DMS 273 (cell line): ENCODE measurements at regions not wholly inside any gene's neighbourhood (a gene's known extent, or its start where the extent isn't known, plus 50 kb on each side); places are given as distances from the start of the nearest gene placed in this dataset.
"Not testable (repeated sequence)": the region's sequence is repeated elsewhere in the genome, so short reads cannot be mapped to it uniquely, and the experiment has no call there.

Experiments used
- DNase-seq: peaks from one replicate; lab custom pipeline; 2025; ENCODE audit not compliant: unreplicated experiment; lab: John Stamatoyannopoulos, UW

DNA sequence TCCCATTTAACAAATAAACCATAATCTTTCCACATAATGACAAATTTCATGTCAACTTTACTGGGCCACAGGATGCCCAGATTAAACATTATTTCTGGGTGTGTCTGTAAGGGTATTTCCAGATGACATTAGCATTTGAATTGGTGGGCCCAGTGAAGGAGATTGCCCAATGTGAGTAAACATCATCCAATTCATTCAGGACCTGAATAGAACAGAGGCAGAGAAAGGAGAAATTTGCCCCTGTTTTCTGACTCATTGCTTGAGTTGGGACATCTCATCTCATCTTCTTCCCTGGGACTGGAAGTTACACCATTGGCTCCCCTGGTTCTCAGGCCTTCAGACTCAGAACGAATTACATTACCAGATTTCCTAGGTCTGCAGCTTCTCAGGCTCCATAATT, 142.9 kb downstream of the TPBG start:
- DNase-seq = no peak

- no peak for DNase-seq
Measured at GRCh38 chr6:82507112-82507511, 143.5 kb downstream of the TPBG start.

- DNase-seq = no peak
Measured at GRCh38 chr6:82511546-82511945, 147.9 kb downstream of the TPBG start.

DNA sequence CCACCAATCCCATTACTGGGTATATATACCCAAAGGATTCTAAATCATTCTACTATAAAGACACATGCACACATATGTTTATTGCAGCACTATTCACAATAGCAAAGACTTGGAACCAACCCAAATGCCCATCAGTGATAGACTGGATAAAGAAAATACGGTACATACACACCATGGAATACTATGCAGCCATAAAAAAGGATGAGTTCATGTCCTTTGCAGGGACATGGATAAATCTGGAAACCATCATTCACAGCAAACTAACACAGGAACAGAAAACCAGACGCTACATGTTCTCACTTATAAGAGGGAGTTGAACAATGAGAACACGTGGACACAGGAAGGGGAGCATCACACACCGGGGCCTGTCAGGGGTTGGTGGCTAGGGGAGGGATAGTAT, 154.3 kb downstream of the TPBG start:
- not testable (repeated sequence) for DNase-seq

DNA sequence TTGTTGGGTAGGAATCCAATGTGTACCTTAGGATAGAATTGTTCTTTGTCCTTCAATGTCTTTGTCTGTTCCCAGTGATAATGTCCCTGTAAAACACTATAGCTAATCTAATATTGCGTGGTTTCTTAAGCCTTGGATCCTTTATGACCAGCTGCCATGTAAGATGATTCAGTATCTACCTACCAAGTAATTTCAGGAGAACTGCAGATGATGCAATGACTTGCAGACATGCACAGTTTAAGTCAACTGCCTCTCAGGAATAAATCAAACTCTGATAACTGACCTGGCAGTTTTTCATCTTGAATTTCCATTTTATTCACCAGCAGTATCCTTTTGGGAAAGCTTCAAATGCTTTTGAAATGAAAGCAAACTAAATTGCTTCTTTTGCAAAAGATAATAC, 157.8 kb downstream of the TPBG start:
- DNase-seq = no peak

DNA sequence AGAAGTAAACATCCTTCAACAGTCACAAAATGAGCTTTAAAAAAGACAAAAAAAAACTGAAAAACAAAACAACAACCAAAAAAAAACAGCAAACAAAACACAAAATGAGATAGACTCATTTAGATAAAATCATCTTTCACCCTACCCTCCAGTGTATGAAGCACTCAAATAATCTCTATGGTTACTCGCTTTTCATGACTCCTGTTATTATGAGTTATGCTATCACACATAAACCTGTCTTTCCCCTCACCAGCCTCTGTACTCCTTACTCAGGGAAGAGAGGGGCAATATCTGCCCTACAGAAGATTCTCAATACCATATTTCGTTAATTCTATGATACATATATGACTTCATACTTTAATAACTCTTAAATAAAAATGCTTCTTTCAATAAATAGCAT, 158.2 kb downstream of the TPBG start:
- no peak for DNase-seq

DNA sequence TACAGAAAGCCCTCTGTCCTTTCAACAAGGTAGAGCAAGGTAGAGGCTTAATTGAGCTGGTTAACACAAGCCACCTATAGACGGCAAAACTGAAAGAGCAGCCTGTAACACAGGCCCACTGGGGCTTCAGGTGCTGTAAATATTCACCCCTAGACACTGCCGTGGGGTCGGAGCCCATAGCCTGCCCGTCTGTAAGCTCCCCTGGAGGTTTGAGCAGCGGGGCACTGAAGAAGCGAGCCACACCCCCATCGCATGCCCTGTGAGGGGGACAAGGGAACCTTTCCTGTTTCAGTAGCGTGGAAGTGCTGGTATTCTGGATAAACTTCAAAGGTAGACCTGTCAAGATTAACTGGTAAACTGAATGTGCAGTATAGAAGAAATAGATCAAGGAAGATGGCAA, 160.4 kb downstream of the TPBG start:
- no peak for DNase-seq

DNA sequence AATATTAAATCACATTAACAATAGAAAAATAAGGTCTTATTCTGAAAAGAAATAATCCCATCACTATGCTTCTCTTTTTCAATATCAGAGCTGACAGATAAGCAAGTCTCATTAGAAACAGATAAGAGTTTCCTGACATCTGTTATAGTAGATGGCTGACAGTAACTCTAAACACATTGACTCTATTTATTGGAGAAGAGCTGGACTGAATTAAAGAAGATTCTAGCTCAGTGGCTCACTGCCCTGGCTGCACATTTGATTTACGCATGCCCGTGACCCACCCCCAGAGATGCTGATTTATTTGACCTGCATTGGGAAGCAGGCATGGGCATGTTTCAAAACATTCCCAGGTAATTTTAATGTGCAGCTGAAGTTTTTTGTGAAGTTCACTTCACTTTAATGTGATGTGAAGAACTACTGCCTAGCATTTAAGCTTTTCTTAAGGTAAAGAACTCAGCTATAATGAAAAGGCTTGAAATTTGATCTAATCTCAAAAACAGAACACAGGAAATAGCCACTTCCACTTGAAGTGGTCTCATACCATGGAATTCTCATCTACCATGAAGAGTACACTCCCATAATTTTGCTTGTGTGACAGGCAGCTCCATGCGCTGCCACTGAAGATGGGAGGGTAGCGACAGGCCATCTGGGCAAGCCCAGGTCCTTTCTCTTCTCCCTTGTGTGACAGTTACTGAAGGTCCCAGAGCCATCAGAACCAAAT, 162.3 kb downstream of the TPBG start:
- DNase-seq = no peak

- not testable (repeated sequence) for DNase-seq
Measured at GRCh38 chr6:82529960-82530460, 166.4 kb downstream of the TPBG start.

DNA sequence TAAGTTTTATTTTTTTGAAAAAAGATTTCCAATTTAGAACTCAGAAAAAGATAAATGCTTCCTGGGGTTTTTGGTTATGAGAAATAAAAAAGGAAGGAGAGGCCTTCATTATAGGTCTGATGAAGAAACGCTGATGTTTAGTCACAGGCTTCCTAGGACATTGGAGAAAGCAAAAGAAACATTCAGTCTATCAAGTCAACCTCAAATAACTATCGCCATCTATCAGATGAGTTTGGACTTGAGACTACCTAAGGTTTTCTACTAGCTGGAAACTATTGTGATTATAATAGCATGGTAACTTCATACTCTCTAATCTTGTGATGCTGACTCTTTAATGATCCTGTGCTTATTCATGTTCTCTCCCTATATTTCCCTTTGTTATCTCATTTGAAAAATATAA, 171.3 kb downstream of the TPBG start:
- no peak for DNase-seq

DNA sequence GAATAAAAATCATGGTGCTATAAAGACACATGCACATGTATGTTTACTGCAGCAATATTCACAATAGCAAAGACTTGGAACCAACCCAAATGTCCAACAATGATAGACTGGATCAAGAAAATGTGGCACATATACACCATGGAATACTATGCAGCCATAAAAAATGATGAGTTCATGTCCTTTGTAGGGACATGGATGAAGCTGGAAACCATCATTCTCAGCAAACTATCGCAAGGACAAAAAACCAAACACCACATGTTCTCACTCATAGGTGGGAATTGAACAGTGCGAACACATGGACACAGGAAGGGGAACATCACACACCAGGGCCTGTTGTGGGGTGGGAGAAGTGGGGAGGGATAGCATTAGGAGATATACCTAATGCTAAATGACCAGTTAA, 185.9 kb downstream of the TPBG start:
- DNase-seq = not testable (repeated sequence)

- not testable (repeated sequence) for DNase-seq
Measured at GRCh38 chr6:82551311-82551710, 187.7 kb downstream of the TPBG start.

- no peak for DNase-seq
Measured at GRCh38 chr6:82551831-82552230, 188.2 kb downstream of the TPBG start.

DNA sequence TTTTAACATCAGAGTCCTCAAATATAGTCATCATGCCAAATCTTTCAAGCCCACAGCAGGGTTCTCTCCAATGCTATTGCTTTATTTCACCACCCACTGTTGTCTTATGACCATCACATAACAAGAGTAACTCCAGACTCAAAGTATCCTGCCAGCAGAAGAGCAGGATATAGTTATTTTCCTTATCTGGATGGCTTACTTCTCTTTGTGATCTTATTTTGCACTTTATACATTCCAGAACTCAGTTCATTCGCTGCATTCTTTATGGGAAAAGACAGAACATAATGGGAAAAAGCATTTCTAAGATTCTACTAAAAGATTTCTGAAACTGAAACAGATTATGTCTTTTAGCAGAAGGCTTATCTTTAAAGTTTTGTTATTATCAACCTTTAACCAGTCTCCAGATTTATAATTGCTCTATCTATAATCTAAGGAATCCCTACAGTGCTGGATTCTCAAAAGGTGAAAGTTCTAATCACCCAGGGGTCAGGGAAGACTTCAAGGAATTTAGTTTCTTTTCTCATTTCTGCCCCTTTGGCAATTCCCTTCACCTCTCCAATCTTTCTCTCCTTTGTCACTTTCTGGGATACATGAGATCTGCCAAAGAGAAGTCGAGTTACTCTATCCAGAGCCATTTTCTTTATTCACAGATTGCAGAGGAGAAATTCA, 190.4 kb downstream of the TPBG start:
- no peak for DNase-seq

- DNase-seq = no peak
Measured at GRCh38 chr6:82554666-82555065, 191.0 kb downstream of the TPBG start.

- no peak for DNase-seq
Measured at GRCh38 chr6:82555801-82556200, 192.2 kb downstream of the TPBG start.

- DNase-seq = not testable (repeated sequence)
Measured at GRCh38 chr6:82558531-82558930, 194.9 kb downstream of the TPBG start.

DNA sequence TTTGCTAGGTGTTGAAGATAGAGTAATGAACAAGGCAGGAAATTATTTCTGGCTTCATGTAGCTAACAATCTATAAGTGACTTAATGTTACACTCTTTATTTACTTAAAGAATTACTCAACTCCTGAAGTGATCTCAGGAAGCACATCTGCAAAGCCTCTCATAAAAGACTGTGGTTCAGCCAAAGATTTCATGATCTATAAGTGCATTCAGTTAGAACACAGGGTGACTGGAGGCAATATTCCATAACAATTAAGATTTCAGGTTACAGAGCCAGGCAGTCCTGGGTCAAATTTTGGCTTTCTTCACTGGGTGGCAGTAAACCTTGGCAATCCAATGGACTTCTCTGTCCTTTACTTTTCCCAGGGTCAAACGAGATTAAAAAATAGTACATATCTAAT, 204.0 kb downstream of the TPBG start:
- no peak for DNase-seq

GRCh38 chr6:82568290-82568993, 204.8 kb downstream of the TPBG start:
- no peak for DNase-seq

DNA sequence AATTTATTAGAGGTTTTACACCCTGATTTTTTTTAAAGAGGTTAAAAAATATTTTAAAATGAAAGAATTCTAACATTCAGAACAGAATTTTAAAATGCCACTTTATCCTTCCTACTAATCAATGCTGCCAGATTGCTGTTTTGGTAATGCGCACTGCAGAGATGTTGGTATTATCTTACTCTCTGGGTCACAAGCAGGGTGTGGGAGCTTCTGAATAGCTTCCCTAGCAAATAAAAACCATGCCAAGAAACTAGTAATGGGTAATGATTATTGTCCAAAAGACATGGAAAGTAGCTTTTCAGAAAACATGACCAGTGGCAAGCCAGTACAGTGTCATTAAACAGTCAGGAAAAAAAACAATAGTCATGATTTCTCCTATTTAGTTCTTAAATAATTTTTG, 205.4 kb downstream of the TPBG start:
- DNase-seq = no peak

- no peak for DNase-seq
Measured at GRCh38 chr6:82570083-82570482, 206.5 kb downstream of the TPBG start.

- no peak for DNase-seq
Measured at GRCh38 chr6:82571455-82571854, 207.8 kb downstream of the TPBG start.
